ENCODE measurements at regions not wholly inside any gene's neighbourhood (a gene's known extent, or its start where the extent isn't known, plus 50 kb on each side); places are given as distances from the start of the nearest gene placed in this dataset.

GRCh38 chr5:6873359-6873758 lies 160.1 kb downstream of the TENT4A start:
- peaks cover 2% of the 10 kb centered on the region for H3K27me3 Mint-ChIP-seq (ENCODE audit: insufficient read depth)
- H3K9me3 ChIP-seq (ENCODE audit: control insufficient read depth, low read length): no peaks in the 10 kb centered on the region
- H3K9me3 Mint-ChIP-seq: no peaks in the 10 kb centered on the region
- H3K4me1 ChIP-seq (ENCODE audit: control insufficient read depth, insufficient read depth, low read length): no peaks in the 10 kb centered on the region
- DNase-seq: no peak
- no peaks in the 10 kb centered on the region for H3K36me3 Mint-ChIP-seq (ENCODE audit: low read depth)
- peaks cover 21% of the 10 kb centered on the region for H3K27me3 ChIP-seq (ENCODE audit: control insufficient read depth, insufficient read depth, low read length, poor library complexity, severe bottlenecking)
- H3K36me3 ChIP-seq (ENCODE audit: control insufficient read depth, insufficient read depth, low read length): no peaks in the 10 kb centered on the region
- no peak overlapping the region for H3K27ac Mint-ChIP-seq
- H3K4me1 Mint-ChIP-seq: no peaks in the 10 kb centered on the region
- no peak for TF ChIP-seq CTCF (conservative IDR thresholded peaks at IDR 0.05)
- 88% methylated on average over 3 of the region's 3 CpGs; no CpG with 5 or more reads in 1 of the 2 experiments for WGBS, 2 experiments (ENCODE audit: insufficient coverage in 1 of 2, insufficient read length in 1 of 2)
- H3K27ac ChIP-seq (ENCODE audit: low read depth, low read length): no peak overlapping the region
- no peak overlapping the region for H3K9ac ChIP-seq (ENCODE audit: extremely low read depth, low read length, poor library complexity, severe bottlenecking)
- H3K4me3 ChIP-seq (ENCODE audit: low read length): no peak overlapping the region
- no peak overlapping the region for H3K4me3 Mint-ChIP-seq

GRCh38 chr5:6875376-6875775 lies 162.1 kb downstream of the TENT4A start:
- DNase-seq: no peak
- no peak overlapping the region for H3K4me3 ChIP-seq (ENCODE audit: low read length)
- WGBS, 2 experiments (ENCODE audit: insufficient coverage in 1 of 2, insufficient read length in 1 of 2): 86 to 93% methylated on average over 4 to 5 of the region's 6 CpGs
- Mint-ChIP-seq H3K4me3 (no peak overlapping the region), H3K27ac (no peak overlapping the region), H3K27me3 (ENCODE audit: insufficient read depth) (peaks cover 4% of the 10 kb centered on the region), H3K36me3 (ENCODE audit: low read depth) (no peaks in the 10 kb centered on the region), H3K9me3 (peaks cover 1% of the 10 kb centered on the region), H3K4me1 (no peaks in the 10 kb centered on the region)
- H3K27ac ChIP-seq (ENCODE audit: low read depth, low read length): no peak overlapping the region
- H3K9me3 ChIP-seq (ENCODE audit: control insufficient read depth, low read length): no peaks in the 10 kb centered on the region
- no peak for TF ChIP-seq CTCF (conservative IDR thresholded peaks at IDR 0.05)
- H3K4me1 ChIP-seq (ENCODE audit: control insufficient read depth, insufficient read depth, low read length): no peaks in the 10 kb centered on the region
- peaks cover 22% of the 10 kb centered on the region for H3K27me3 ChIP-seq (ENCODE audit: control insufficient read depth, insufficient read depth, low read length, poor library complexity, severe bottlenecking)
- H3K36me3 ChIP-seq (ENCODE audit: control insufficient read depth, insufficient read depth, low read length): no peaks in the 10 kb centered on the region
- H3K9ac ChIP-seq (ENCODE audit: extremely low read depth, low read length, poor library complexity, severe bottlenecking): no peak overlapping the region

GRCh38 chr5:6877986-6878828 lies 165.0 kb downstream of the TENT4A start:
- 89 to 90% methylated on average over 5 to 13 of the region's 13 CpGs for WGBS, 2 experiments (ENCODE audit: insufficient coverage in 1 of 2, insufficient read length in 1 of 2)
- Mint-ChIP-seq H3K4me1 (no peaks in the 10 kb centered on the region), H3K9me3 (peaks cover 1% of the 10 kb centered on the region), H3K27me3 (ENCODE audit: insufficient read depth) (peaks cover 2% of the 10 kb centered on the region), H3K36me3 (ENCODE audit: low read depth) (no peaks in the 10 kb centered on the region), H3K27ac (no peak overlapping the region), H3K4me3 (no peak overlapping the region)
- no peak for TF ChIP-seq CTCF (conservative IDR thresholded peaks at IDR 0.05)
- H3K9me3 ChIP-seq (ENCODE audit: control insufficient read depth, low read length): no peaks in the 10 kb centered on the region
- no peak for DNase-seq
- peaks cover 40% of the 10 kb centered on the region for H3K27me3 ChIP-seq (ENCODE audit: control insufficient read depth, insufficient read depth, low read length, poor library complexity, severe bottlenecking)
- no peaks in the 10 kb centered on the region for H3K4me1 ChIP-seq (ENCODE audit: control insufficient read depth, insufficient read depth, low read length)
- no peak overlapping the region for H3K4me3 ChIP-seq (ENCODE audit: low read length)
- H3K36me3 ChIP-seq (ENCODE audit: control insufficient read depth, insufficient read depth, low read length): no peaks in the 10 kb centered on the region
- H3K9ac ChIP-seq (ENCODE audit: extremely low read depth, low read length, poor library complexity, severe bottlenecking): no peak overlapping the region
- H3K27ac ChIP-seq (ENCODE audit: low read depth, low read length): no peak overlapping the region

All from endodermal cell (in vitro differentiated cells).